ENCODE measurements at regions not wholly inside any gene's neighbourhood (a gene's known extent, or its start where the extent isn't known, plus 50 kb on each side); places are given as distances from the start of the nearest gene placed in this dataset.
A peak's percentile ranks its signal among the peaks of the same experiment; 100 is the strongest.
"Not testable (repeated sequence)": the region's sequence is repeated elsewhere in the genome, so short reads cannot be mapped to it uniquely, and the experiment has no call there.

DNA sequence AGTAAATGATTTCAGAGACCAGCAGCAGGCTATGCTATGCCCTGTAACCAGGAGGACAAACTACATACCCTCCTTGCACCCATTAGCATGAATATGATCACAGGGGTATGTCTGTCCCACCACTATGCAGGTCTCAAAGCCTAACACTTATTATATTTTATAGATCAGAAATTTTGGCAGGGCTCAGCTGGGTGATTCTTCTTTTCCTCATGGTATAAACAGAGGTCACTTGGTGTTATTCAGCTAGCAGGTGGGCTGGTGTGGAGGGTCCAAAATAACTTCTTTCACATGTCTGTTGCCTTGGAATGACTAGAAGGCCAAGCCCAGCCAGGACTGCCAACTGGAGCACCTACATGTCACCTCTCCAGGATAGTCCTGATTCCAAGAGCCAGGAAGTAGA, 252.9 kb downstream of the ARHGAP12 start:
- H3K27ac ChIP-seq, result no peak overlapping the region
- no peak for TF ChIP-seq ZFX (IDR thresholded peaks at IDR 0.05)
- TF ChIP-seq, protein P1, sequence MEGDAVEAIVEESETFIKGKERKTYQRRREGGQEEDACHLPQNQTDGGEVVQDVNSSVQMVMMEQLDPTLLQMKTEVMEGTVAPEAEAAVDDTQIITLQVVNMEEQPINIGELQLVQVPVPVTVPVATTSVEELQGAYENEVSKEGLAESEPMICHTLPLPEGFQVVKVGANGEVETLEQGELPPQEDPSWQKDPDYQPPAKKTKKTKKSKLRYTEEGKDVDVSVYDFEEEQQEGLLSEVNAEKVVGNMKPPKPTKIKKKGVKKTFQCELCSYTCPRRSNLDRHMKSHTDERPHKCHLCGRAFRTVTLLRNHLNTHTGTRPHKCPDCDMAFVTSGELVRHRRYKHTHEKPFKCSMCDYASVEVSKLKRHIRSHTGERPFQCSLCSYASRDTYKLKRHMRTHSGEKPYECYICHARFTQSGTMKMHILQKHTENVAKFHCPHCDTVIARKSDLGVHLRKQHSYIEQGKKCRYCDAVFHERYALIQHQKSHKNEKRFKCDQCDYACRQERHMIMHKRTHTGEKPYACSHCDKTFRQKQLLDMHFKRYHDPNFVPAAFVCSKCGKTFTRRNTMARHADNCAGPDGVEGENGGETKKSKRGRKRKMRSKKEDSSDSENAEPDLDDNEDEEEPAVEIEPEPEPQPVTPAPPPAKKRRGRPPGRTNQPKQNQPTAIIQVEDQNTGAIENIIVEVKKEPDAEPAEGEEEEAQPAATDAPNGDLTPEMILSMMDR (conservative IDR thresholded peaks at IDR 0.05), result no peak

DNA sequence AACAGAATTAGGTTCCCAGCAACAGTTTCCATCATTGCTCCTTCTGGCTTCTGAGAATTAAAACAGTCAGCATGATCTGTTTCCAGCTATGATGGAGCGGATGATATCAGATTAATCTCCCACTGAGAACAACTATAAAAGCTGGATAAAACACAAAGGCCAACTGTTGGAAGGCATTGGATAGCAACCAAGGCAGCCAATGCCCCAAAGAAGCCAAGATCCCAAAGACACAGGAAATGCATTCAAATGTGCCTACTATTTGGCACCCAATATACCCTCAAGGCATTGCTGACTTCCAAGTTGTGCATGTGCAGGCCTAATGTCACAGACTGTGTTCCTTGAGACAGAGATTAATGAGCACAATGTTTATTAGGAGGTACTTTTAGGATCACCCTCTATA, 259.3 kb downstream of the ARHGAP12 start:
- TF ChIP-seq, protein P1 (conservative IDR thresholded peaks at IDR 0.05), result no peak
- TF ChIP-seq ZFX (IDR thresholded peaks at IDR 0.05), result no peak
- H3K27ac ChIP-seq, result peak overlapping the region; percentile 24; the same call in 1 of the 2 replicates

DNA sequence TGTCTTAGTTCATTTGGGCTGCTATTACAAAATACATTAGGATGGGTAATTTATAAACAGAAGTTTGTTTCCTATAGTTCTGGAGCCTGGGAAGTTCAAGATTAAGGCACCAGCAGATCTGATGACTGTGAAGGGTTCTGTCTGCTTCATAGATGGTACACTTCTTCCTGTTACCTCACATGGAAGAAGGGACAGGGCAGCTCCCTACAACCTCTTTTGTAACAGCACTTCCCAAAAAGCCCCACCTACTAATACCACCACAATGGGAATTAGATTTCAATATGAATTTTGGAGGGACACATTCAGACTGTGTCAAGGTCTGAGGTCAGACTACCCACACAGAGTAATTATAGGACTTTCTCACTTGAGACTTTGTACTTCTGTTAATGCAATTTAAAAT, 260.3 kb downstream of the ARHGAP12 start:
- TF ChIP-seq, protein P1 (conservative IDR thresholded peaks at IDR 0.05), result no peak
- no peak for TF ChIP-seq ZFX (IDR thresholded peaks at IDR 0.05)
- H3K27ac ChIP-seq, result no peak overlapping the region

DNA sequence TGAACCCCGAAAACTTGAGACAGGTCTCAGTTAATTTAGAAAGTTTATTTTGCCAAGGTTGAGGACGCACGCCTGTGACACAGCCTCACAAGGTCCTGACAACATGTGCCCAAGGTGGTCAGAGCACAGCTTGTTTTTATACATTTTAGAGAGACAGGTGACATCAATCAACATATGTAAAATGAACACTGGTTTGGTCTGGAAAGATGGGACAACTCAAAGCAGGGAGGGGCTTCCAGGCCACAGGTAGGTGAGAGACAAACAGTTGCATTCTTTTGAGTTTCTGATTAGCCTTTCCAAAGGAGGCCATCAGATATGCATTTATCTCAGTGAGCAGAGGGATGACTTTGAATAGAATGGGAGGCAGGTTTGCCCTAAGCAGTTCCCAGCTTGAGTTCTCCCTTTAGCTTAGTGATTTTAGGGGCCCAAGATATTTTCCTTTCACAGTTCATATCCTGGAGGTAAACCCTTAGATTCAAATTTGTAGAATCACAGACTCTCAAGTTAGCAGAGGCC, 262.8 kb downstream of the ARHGAP12 start:
- not testable (repeated sequence) for H3K27ac ChIP-seq

DNA sequence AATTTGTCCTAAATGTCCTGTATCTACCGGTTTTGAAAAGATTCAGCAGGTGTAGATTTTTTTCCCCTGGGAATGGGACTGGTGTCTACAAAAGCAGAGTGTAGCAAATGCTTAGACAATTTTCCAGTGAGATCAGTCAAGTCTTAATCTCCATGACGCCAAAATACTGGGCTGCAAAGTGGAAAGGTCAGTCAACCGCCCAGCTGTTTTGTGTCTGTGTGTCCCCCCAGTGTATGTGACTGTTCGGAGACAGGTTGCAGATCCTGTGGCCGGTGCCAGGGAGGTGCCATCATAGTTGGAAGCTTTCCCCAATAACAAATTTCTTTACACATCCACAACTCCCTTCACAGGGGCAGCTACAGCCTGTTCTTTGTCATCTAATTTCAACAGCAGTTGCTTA, 263.8 kb downstream of the ARHGAP12 start:
- H3K27ac ChIP-seq, result no peak overlapping the region

DNA sequence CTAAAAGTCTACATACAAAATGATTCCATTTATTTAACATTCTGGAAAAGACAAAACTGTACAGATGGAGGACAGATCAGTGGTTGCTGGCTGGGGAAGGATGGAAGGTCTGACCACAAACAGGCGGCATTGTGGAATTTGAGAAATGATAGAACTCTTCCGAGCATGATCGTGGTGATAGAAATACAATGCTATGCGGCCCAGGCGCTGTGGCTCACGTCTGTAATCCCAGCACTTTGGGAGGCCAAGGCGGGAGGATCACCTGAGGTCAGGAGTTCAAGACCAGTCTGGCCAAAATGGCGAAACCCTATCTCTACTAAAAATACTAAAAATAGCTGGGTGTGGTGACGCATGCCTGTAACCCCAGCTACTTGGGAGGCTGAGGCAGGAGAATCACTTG, 264.6 kb downstream of the ARHGAP12 start:
- not testable (repeated sequence) for H3K27ac ChIP-seq

More for the DNA sequence above, 263.8 kb downstream of the ARHGAP12 start:
- TF ChIP-seq, protein P1 (conservative IDR thresholded peaks at IDR 0.05), result no peak
- TF ChIP-seq ZFX (IDR thresholded peaks at IDR 0.05), result no peak

DNA sequence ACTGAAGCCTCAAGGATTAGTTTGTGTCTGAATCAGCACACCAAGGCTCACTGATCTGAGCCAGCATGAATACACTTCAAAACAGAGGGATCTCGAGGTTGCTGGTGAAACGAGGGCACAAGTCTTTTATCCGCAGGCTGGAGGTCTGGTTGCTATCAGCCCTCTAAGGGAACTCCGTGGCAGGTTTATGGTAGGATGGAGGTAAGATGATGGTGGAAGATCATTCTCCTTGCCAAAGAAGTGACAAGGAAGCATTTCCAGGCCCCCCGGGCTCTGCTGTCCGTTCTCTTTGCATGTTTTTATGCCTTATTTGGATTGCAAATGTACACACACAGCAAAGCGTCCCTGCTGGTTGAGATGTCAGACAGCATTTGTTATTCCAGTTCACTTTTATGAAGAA, 268.3 kb downstream of the ARHGAP12 start:
- H3K27ac ChIP-seq, result no peak overlapping the region
- no peak for TF ChIP-seq ZFX (IDR thresholded peaks at IDR 0.05)

DNA sequence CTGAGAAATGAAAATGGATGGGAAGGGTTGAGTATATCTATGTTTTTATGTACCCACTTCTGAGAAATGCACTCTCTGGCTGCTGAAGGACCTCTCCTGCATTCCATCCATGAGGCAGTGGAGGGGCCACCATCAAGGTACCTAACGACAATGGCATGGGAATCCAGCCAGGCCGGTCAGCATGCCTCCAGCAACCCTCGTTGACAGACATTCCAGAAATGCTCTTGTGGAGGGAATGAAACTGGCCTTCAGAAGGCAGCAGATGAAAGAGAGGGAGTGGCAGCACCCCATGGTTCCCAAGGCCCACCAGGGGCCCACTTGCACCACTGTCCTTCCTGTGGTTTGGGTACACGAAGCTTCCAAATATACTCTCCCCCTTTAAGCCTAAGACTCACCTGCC, 269.0 kb downstream of the ARHGAP12 start:
- no peak for TF ChIP-seq ZFX (IDR thresholded peaks at IDR 0.05)
- TF ChIP-seq, protein P1 (conservative IDR thresholded peaks at IDR 0.05), result no peak
- H3K27ac ChIP-seq, result no peak overlapping the region

DNA sequence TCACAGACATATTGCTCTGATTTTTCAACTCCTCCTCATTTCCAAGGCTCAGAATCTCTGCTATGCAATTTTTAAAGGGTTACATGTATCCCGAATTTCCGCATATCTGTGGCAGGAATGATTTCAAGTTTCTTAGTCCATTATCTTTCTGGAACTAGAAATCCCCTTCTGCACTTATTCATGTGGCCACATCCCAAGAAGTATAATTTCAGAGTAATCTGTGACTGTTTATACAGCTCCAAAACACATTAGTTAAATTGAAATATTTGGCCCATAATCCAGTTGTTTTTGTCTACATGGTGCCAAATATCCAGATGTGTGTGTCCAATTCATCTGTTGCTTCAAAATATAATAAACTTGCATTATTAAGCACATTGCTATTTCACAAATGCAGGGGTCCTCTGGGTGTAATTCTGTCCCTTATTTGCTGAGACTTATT, 271.2 kb downstream of the ARHGAP12 start:
- no peak for TF ChIP-seq ZFX (IDR thresholded peaks at IDR 0.05)
- TF ChIP-seq, protein P1 (conservative IDR thresholded peaks at IDR 0.05), result no peak
- H3K27ac ChIP-seq, result no peak overlapping the region
